ENCODE measurements at regions not wholly inside any gene's neighbourhood (a gene's known extent, or its start where the extent isn't known, plus 50 kb on each side); places are given as distances from the start of the nearest gene placed in this dataset.

DNA sequence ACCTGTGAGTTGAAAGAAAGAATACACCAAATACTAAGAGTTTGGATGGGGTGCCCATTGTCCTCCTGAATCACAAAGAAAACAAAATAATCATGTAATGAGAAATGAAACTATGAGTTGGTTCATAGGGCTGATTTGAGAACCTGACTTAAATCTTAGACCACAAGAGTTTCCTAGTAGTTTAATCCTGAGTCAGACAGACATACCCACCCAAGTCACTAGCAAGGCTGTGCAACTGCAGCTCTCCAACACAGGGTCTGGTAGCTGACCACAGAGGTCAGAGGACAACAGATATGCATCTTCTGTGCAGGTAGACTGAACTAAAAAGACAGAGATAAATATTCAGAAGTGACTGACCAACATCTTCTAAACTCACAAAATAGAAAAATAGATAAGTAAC lies 296.3 kb upstream of the TMCO5A start:
- Mint-ChIP-seq H3K36me3 (no peaks in the 10 kb centered on the region), H3K9me3 (peaks cover 0 to 2% (median 0%) of the 10 kb centered on the region in 5 donors), H3K4me1 (no peaks in the 10 kb centered on the region), H3K27ac (no peak overlapping the region), H3K4me3 (no peak overlapping the region), H3K27me3 (no peaks in the 10 kb centered on the region)
- Histone ChIP-seq H3K27me3 (ENCODE audit: insufficient read depth, low read length, poor library complexity, severe bottlenecking) (no peaks in the 10 kb centered on the region), H3K4me1 (ENCODE audit: insufficient read depth, low read length) (no peaks in the 10 kb centered on the region), H3K27ac (ENCODE audit: low read depth, low read length) (no peak overlapping the region), H3K4me3 (ENCODE audit: low read length) (no peak overlapping the region), H3K36me3 (ENCODE audit: insufficient read depth, low read length) (no peaks in the 10 kb centered on the region), H3K9me3 (ENCODE audit: low read length) (no peaks in the 10 kb centered on the region)
- no peak for DNase-seq
- CTCF ChIA-PET = no interaction called here
- POLR2A ChIA-PET = no interaction called here

DNA sequence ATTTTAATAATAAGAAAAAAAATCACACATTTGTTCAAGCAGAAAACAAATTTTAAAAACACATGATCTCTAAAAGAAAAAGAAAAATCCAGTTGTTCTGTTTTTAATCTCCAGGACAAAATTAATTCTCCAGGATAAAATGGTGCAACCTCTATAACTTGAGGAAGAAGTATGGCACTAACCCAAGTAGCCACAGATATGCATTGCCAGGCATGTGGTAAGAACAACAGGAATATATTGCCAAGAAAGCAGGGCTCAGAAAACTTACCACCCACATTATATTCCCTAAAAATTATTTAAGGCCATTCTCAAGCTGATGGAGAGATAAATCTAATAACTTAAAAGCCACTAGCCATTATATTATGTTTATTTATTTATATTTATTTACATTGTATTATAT lies 295.7 kb upstream of the TMCO5A start:
- H3K27me3 ChIP-seq (ENCODE audit: insufficient read depth, low read length, poor library complexity, severe bottlenecking) = no peaks in the 10 kb centered on the region
- H3K27ac Mint-ChIP-seq = no peak overlapping the region
- ChIA-PET CTCF (no interaction called here), POLR2A (no interaction called here)
- DNase-seq = no peak
- no peak overlapping the region for H3K4me3 ChIP-seq (ENCODE audit: low read length)
- H3K4me1 Mint-ChIP-seq = no peaks in the 10 kb centered on the region
- H3K27me3 Mint-ChIP-seq = no peaks in the 10 kb centered on the region
- no peaks in the 10 kb centered on the region for H3K9me3 ChIP-seq (ENCODE audit: low read length)
- no peak overlapping the region for H3K27ac ChIP-seq (ENCODE audit: low read depth, low read length)
- H3K9me3 Mint-ChIP-seq = peaks cover 0 to 2% (median 0%) of the 10 kb centered on the region in 5 donors
- H3K4me3 Mint-ChIP-seq = no peak overlapping the region
- H3K36me3 Mint-ChIP-seq = no peaks in the 10 kb centered on the region
- H3K4me1 ChIP-seq (ENCODE audit: insufficient read depth, low read length) = no peaks in the 10 kb centered on the region
- H3K36me3 ChIP-seq (ENCODE audit: insufficient read depth, low read length) = no peaks in the 10 kb centered on the region

DNA sequence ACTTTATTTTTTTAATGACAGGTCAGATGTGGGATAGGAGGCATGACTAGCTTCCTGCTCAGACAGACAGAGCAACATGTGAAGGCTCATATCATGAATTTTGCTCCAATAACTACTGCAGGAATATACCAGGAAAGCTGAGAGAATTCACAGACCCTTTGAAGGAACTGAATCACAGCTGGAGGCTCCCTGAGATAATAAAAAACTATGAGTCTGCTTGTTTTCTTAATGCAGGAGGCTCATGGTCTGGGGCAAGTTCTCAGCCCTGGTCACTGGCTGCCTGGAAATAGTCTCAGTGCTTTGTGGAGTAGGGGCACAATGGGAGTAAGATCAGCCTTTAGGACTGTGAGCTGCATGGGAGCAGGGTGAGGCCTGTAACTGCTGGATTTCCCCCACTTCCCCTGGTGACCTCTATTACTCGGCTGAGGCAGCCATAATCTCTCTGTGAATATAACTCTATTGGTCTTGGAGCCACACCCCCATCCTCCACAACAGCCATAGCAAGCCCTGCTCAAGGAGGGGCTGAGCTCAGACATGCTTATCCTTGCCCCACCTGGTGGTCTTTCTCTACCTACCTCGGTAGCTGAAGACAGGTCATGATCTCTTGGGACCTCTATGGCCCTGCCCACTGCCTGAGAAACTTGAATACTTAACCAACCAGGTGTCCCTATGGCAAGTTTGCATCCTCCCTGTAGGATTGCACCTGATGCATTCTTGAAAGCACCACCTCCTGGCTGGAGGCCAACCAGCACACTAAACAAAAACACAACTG lies 281.6 kb upstream of the TMCO5A start:
- H3K4me3 ChIP-seq (ENCODE audit: low read length) = no peak overlapping the region
- peaks cover 0 to 3% of the 10 kb centered on the region in 2 donors for H3K27me3 Mint-ChIP-seq

GRCh38 chr15:37678124-37678523 lies 256.3 kb upstream of the TMCO5A start:
- DNase-seq = no peak
- H3K9me3 ChIP-seq (ENCODE audit: low read length) = no peaks in the 10 kb centered on the region
- H3K4me3 ChIP-seq (ENCODE audit: low read length) = no peak overlapping the region
- no peak overlapping the region for H3K4me3 Mint-ChIP-seq
- ChIA-PET CTCF (no interaction called here), POLR2A (no interaction called here)
- no peaks in the 10 kb centered on the region for H3K36me3 ChIP-seq (ENCODE audit: insufficient read depth, low read length)
- no peak overlapping the region for H3K27ac Mint-ChIP-seq
- peaks cover 0 to 3% (median 2%) of the 10 kb centered on the region in 5 donors for H3K9me3 Mint-ChIP-seq
- H3K27me3 ChIP-seq (ENCODE audit: insufficient read depth, low read length, poor library complexity, severe bottlenecking) = no peaks in the 10 kb centered on the region
- no peaks in the 10 kb centered on the region for H3K36me3 Mint-ChIP-seq
- H3K4me1 ChIP-seq (ENCODE audit: insufficient read depth, low read length) = no peaks in the 10 kb centered on the region
- no peak overlapping the region for H3K27ac ChIP-seq (ENCODE audit: low read depth, low read length)
- H3K27me3 Mint-ChIP-seq = no peaks in the 10 kb centered on the region
- no peaks in the 10 kb centered on the region for H3K4me1 Mint-ChIP-seq

More for the DNA sequence above, 281.6 kb upstream of the TMCO5A start:
- peaks cover 10 to 31% (median 19%) of the 10 kb centered on the region in 5 donors for H3K9me3 Mint-ChIP-seq
- POLR2A ChIA-PET = no interaction called here
- Histone ChIP-seq H3K36me3 (ENCODE audit: insufficient read depth, low read length) (no peaks in the 10 kb centered on the region), H3K9me3 (ENCODE audit: low read length) (no peaks in the 10 kb centered on the region), H3K27me3 (ENCODE audit: insufficient read depth, low read length, poor library complexity, severe bottlenecking) (no peaks in the 10 kb centered on the region), H3K4me1 (ENCODE audit: insufficient read depth, low read length) (no peaks in the 10 kb centered on the region), H3K27ac (ENCODE audit: low read depth, low read length) (no peak overlapping the region)
- DNase-seq = no peak
- H3K4me1 Mint-ChIP-seq = no peaks in the 10 kb centered on the region
- H3K4me3 Mint-ChIP-seq = no peak overlapping the region
- H3K27ac Mint-ChIP-seq = no peak overlapping the region
- CTCF ChIA-PET = no interaction called here
- no peaks in the 10 kb centered on the region for H3K36me3 Mint-ChIP-seq

- Mint-ChIP-seq H3K4me3 (no peak overlapping the region), H3K9me3 (peaks cover 0 to 3% (median 2%) of the 10 kb centered on the region in 5 donors)
- no peaks in the 10 kb centered on the region for H3K9me3 ChIP-seq (ENCODE audit: low read length)
These were observed 254.8 kb upstream of the TMCO5A start for GRCh38 chr15:37679627-37680026.

DNA sequence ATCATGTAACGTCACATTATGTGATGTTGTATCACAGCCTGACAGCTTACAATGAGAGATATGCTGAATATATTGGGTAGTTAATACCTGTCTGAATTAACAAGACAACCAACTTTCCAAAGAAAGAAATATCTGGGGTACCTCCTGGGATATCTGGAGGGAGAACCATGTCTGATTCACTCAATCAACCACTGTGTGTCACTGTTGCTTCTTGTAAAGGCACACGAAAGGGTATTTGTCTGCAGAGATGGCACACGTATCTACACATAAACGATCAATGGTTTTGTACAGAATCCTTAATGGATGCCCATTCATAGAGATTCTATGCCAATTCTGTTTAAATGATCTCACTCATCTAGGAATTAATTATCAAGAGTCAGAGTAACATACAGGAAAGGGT lies 252.1 kb upstream of the TMCO5A start:
- POLR2A ChIA-PET = no interaction called here
- Mint-ChIP-seq H3K4me1 (no peaks in the 10 kb centered on the region), H3K27ac (no peak overlapping the region), H3K36me3 (no peaks in the 10 kb centered on the region), H3K4me3 (no peak overlapping the region), H3K27me3 (peaks cover 0 to 1% of the 10 kb centered on the region in 2 donors), H3K9me3 (peaks cover 0 to 4% (median 3%) of the 10 kb centered on the region in 5 donors)
- no peaks in the 10 kb centered on the region for H3K27me3 ChIP-seq (ENCODE audit: insufficient read depth, low read length, poor library complexity, severe bottlenecking)
- H3K36me3 ChIP-seq (ENCODE audit: insufficient read depth, low read length) = no peaks in the 10 kb centered on the region
- DNase-seq = no peak
- H3K27ac ChIP-seq (ENCODE audit: low read depth, low read length) = no peak overlapping the region
- H3K9me3 ChIP-seq (ENCODE audit: low read length) = no peaks in the 10 kb centered on the region
- H3K4me1 ChIP-seq (ENCODE audit: insufficient read depth, low read length) = no peaks in the 10 kb centered on the region
- H3K4me3 ChIP-seq (ENCODE audit: low read length) = no peak overlapping the region
- CTCF ChIA-PET = no interaction called here

More at GRCh38 chr15:37679627-37680026, 254.8 kb upstream of the TMCO5A start:
- DNase-seq = no peak
- Mint-ChIP-seq H3K27ac (no peak overlapping the region), H3K36me3 (no peaks in the 10 kb centered on the region), H3K27me3 (peaks cover 0 to 1% of the 10 kb centered on the region in 2 donors), H3K4me1 (no peaks in the 10 kb centered on the region)
- Histone ChIP-seq H3K36me3 (ENCODE audit: insufficient read depth, low read length) (no peaks in the 10 kb centered on the region), H3K4me1 (ENCODE audit: insufficient read depth, low read length) (no peaks in the 10 kb centered on the region), H3K27me3 (ENCODE audit: insufficient read depth, low read length, poor library complexity, severe bottlenecking) (no peaks in the 10 kb centered on the region), H3K27ac (ENCODE audit: low read depth, low read length) (no peak overlapping the region), H3K4me3 (ENCODE audit: low read length) (no peak overlapping the region)
- CTCF ChIA-PET = no interaction called here
- POLR2A ChIA-PET = no interaction called here

- ChIA-PET CTCF (no interaction called here), POLR2A (no interaction called here)
- no peak for DNase-seq
- H3K4me1 Mint-ChIP-seq = no peaks in the 10 kb centered on the region
- peaks cover 0 to 2% of the 10 kb centered on the region in 2 donors for H3K27me3 Mint-ChIP-seq
- no peak overlapping the region for H3K4me3 Mint-ChIP-seq
- Histone ChIP-seq H3K4me3 (ENCODE audit: low read length) (no peak overlapping the region), H3K36me3 (ENCODE audit: insufficient read depth, low read length) (no peaks in the 10 kb centered on the region), H3K27ac (ENCODE audit: low read depth, low read length) (no peak overlapping the region), H3K9me3 (ENCODE audit: low read length) (no peaks in the 10 kb centered on the region), H3K27me3 (ENCODE audit: insufficient read depth, low read length, poor library complexity, severe bottlenecking) (no peaks in the 10 kb centered on the region), H3K4me1 (ENCODE audit: insufficient read depth, low read length) (no peaks in the 10 kb centered on the region)
- no peak overlapping the region for H3K27ac Mint-ChIP-seq
- no peaks in the 10 kb centered on the region for H3K36me3 Mint-ChIP-seq
- peaks cover 2 to 16% (median 5%) of the 10 kb centered on the region in 5 donors for H3K9me3 Mint-ChIP-seq
These were observed 242.5 kb upstream of the TMCO5A start for GRCh38 chr15:37691911-37692310.

DNA sequence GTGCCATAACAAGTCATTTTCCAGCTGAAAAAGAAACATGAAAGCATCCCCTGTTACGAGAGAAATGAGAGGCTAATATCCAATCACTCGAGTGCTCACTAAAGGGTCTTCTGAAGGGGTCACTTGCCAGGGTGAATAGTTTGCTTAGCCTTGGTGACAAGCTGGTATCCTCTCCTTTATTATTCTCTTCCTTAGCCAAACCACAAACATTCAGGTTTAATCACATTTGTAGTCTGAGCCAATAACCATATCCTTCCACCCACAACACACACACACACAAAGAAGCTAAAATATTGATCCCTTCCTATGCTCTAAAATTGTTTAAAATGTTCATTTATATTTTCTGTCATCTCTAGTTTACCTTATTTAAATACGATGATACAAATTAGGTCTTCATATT lies 240.5 kb upstream of the TMCO5A start:
- Mint-ChIP-seq H3K27ac (no peak overlapping the region), H3K4me3 (no peak overlapping the region), H3K4me1 (no peaks in the 10 kb centered on the region), H3K36me3 (no peaks in the 10 kb centered on the region), H3K27me3 (peaks cover 0 to 2% of the 10 kb centered on the region in 2 donors), H3K9me3 (peaks cover 2 to 16% (median 5%) of the 10 kb centered on the region in 5 donors)
- Histone ChIP-seq H3K27ac (ENCODE audit: low read depth, low read length) (no peak overlapping the region), H3K4me3 (ENCODE audit: low read length) (no peak overlapping the region), H3K36me3 (ENCODE audit: insufficient read depth, low read length) (no peaks in the 10 kb centered on the region), H3K27me3 (ENCODE audit: insufficient read depth, low read length, poor library complexity, severe bottlenecking) (no peaks in the 10 kb centered on the region), H3K4me1 (ENCODE audit: insufficient read depth, low read length) (no peaks in the 10 kb centered on the region), H3K9me3 (ENCODE audit: low read length) (no peaks in the 10 kb centered on the region)
- POLR2A ChIA-PET = no interaction called here
- CTCF ChIA-PET = no interaction called here
- no peak for DNase-seq

Measured in CD8-positive, alpha-beta memory T cell (primary cell).